PC-3 (cell line): ENCODE measurements at regions not wholly inside any gene's neighbourhood (a gene's known extent, or its start where the extent isn't known, plus 50 kb on each side); places are given as distances from the start of the nearest gene placed in this dataset.

Experiments
- ATAC-seq: fragments of 200-7000 bp; cut with Tn5 transposase; 2 replicates; pipeline ENCODE4 v1.9.1; 2020; ENCODE audit warnings: mild to moderate bottlenecking, moderate library complexity
- BruUV-seq: library from RNA; stranded (reverse); fragments of 400-500 nt; replicated peaks from 2 replicates; lab custom pipeline; 2021; lab: Mats Ljungman, UMichigan
- CTCF ChIA-PET: fragments of 300-600 bp; sonication (Branson Sonifier 250); formaldehyde crosslinking; loops from one replicate; lab custom pipeline; 2022; ENCODE audit warnings: antibody characterized with exemption; lab: Charles Lee
- POLR2A ChIA-PET: fragments of 300-600 bp; sonication (Branson Sonifier 250); formaldehyde crosslinking; loops from one replicate; lab custom pipeline; 2022; ENCODE audit warnings: antibody characterized with exemption; ENCODE audit not compliant: unreplicated experiment; lab: Charles Lee
- DNase-seq: peaks from one replicate; pipeline ENCODE4 v3.0.0-alpha.2; 2015
- H2AFZ ChIP-seq: fragments of 300-600 bp; sonication (generic); 2 replicates; pipeline ENCODE4 v1.6.0; 2016; ENCODE audit warnings: antibody characterized with exemption, low read length
- H3F3A ChIP-seq: fragments of 300-600 bp; sonication (generic); one replicate; pipeline ENCODE4 v1.6.0; 2017; ENCODE audit warnings: antibody characterized with exemption, low read length, control low read depth, mild to moderate bottlenecking; ENCODE audit not compliant: unreplicated experiment
- H3K27ac ChIP-seq: fragments of 300-600 bp; sonication (generic); 2 replicates; pipeline ENCODE4 v1.5.1; 2016; ENCODE audit warnings: mild to moderate bottlenecking, low read length
- H3K27me3 ChIP-seq: fragments of 300-600 bp; sonication (generic); 2 replicates; pipeline ENCODE4 v1.6.1; 2016; ENCODE audit warnings: low read length, mixed read lengths
- H3K36me3 ChIP-seq: fragments of 300-600 bp; sonication (generic); 2 replicates; pipeline ENCODE4 v1.6.1; 2016; ENCODE audit warnings: low read depth, mixed run types, low read length, mixed read lengths
- H3K4me1 ChIP-seq: fragments of 300-600 bp; sonication (generic); 2 replicates; pipeline ENCODE4 v1.5.1; 2016; ENCODE audit warnings: low read length; ENCODE audit not compliant: insufficient read depth
- H3K4me2 ChIP-seq: fragments of 300-600 bp; sonication (generic); 2 replicates; pipeline ENCODE4 v1.6.0; 2016; ENCODE audit warnings: low read length
- H3K4me3 ChIP-seq: fragments of 300-600 bp; sonication (generic); 2 replicates; pipeline ENCODE4 v1.5.1; 2016; ENCODE audit warnings: mild to moderate bottlenecking, low read length, mixed read lengths
- H3K79me2 ChIP-seq: fragments of 300-600 bp; sonication (generic); 2 replicates; pipeline ENCODE4 v1.6.1; 2017; ENCODE audit warnings: low read length, mixed read lengths
- H3K9ac ChIP-seq: fragments of 300-600 bp; sonication (generic); 2 replicates; pipeline ENCODE4 v1.6.0; 2016; ENCODE audit warnings: mild to moderate bottlenecking, low read length
- H3K9me2 ChIP-seq: fragments of 300-600 bp; sonication (generic); replicated peaks from 2 replicates; pipeline ENCODE4 v1.6.1; 2016; ENCODE audit warnings: mixed run types, low read length, mixed read lengths
- H3K9me3 ChIP-seq: fragments of 300-600 bp; sonication (generic); 2 replicates; pipeline ENCODE4 v1.6.1; 2016; ENCODE audit warnings: low read length, mixed read lengths
- H4K20me1 ChIP-seq: fragments of 300-600 bp; sonication (generic); 2 replicates; pipeline ENCODE4 v1.6.1; 2016; ENCODE audit warnings: low read length, mixed read lengths
- CTCF ChIP-seq: fragments of 300-600 bp; sonication (generic); conservative IDR thresholded peaks from 2 replicates; pipeline ENCODE4 v1.5.1; 2017; ENCODE audit warnings: antibody characterized with exemption, low read depth, mild to moderate bottlenecking, low read length
- EZH2 ChIP-seq: fragments of 300-600 bp; sonication (generic); IDR thresholded peaks from one replicate; pipeline ENCODE4 v1.6.1; 2017; ENCODE audit warnings: antibody characterized with exemption, mild to moderate bottlenecking, low read length; ENCODE audit not compliant: unreplicated experiment
- EZH2phosphoT487 ChIP-seq: fragments of 300-600 bp; sonication (generic); IDR thresholded peaks from 2 replicates; pipeline ENCODE4 v1.6.1; 2018; ENCODE audit warnings: mild to moderate bottlenecking, antibody characterized with exemption, low read length, borderline replicate concordance
- intact Hi-C: fragments of 100-400 bp; cut with micrococcal nuclease; formaldehyde crosslinking; loops from 2 replicates; pipeline ENCODE4 v1.9.0; 2023

- Histone ChIP-seq H3K79me2 (no peaks in the 10 kb centered on the region), H3F3A (no peaks in the 10 kb centered on the region), H4K20me1 (no peaks in the 10 kb centered on the region), H3K4me3 (no peak overlapping the region), H3K9me2 (no peaks in the 10 kb centered on the region), H2AFZ (0 out of 2 replicates have a peak overlapping the region, but pooled peaks have one; percentile 2), H3K4me1 (peaks cover 21% of the 10 kb centered on the region), H3K9ac (no peak overlapping the region; the same call in 1 of the 2 replicates), H3K27me3 (no peaks in the 10 kb centered on the region), H3K4me2 (peak overlapping the region; percentile 42), H3K27ac (peak overlapping the region; percentile 65), H3K36me3 (no peaks in the 10 kb centered on the region), H3K9me3 (no peaks in the 10 kb centered on the region)
- DNase-seq (peak; percentile 66), ATAC-seq (peak; percentile 80)
- ChIA-PET CTCF (no interaction called here), POLR2A (interaction anchor here (0.6 kb wide), 1 partner anchor 150 kb away, joined by 11 read pairs; no protein-coding TSS in a partner anchor)
- intact Hi-C loops: no loop called here
- TF ChIP-seq EZH2: no peak
- TF ChIP-seq CTCF: no peak
- no peak for TF ChIP-seq EZH2phosphoT487
- BruUV-seq: no TSS peak
Measured at GRCh38 chr7:47724335-47724982, 142.5 kb upstream of the TNS3 start.

GRCh38 chr7:47722126-47722525 lies 140.2 kb upstream of the TNS3 start:
- H3K27ac ChIP-seq: no peak overlapping the region
- CTCF ChIA-PET: no interaction called here
- H3K9ac ChIP-seq: no peak overlapping the region

More at GRCh38 chr7:47722126-47722525, 140.2 kb upstream of the TNS3 start:
- H2AFZ ChIP-seq: no peak overlapping the region
- H3K9me2 ChIP-seq: no peaks in the 10 kb centered on the region
- TF ChIP-seq EZH2 (no peak), CTCF (no peak), EZH2phosphoT487 (no peak)
- DNase-seq (no peak), ATAC-seq (no peak)
- H3K4me1 ChIP-seq: peaks cover 21% of the 10 kb centered on the region
- H3F3A ChIP-seq: no peaks in the 10 kb centered on the region
- no TSS peak for BruUV-seq
- H4K20me1 ChIP-seq: no peaks in the 10 kb centered on the region
- no peak overlapping the region for H3K4me2 ChIP-seq
- H3K9me3 ChIP-seq: no peaks in the 10 kb centered on the region
- POLR2A ChIA-PET: no interaction called here
- no peaks in the 10 kb centered on the region for H3K27me3 ChIP-seq
- H3K79me2 ChIP-seq: no peaks in the 10 kb centered on the region
- intact Hi-C loops: no loop called here
- H3K36me3 ChIP-seq: no peaks in the 10 kb centered on the region
- H3K4me3 ChIP-seq: no peak overlapping the region
